Skeletal muscle cell (primary cell): ENCODE measurements at regions not wholly inside any gene's neighbourhood (a gene's known extent, or its start where the extent isn't known, plus 50 kb on each side); places are given as distances from the start of the nearest gene placed in this dataset.

ENCODE experiments used
- DNase-seq: peaks from one replicate; pipeline ENCODE4 v3.0.0-alpha.2; 2010; ENCODE audit warnings: low read depth
- H3K4me3 ChIP-seq: 2 replicates; pipeline ENCODE4 v1.5.1; 2011; ENCODE audit warnings: low read depth, mild to moderate bottlenecking, control low read depth, low read length, moderate library complexity

- no peak overlapping the region for H3K4me3 ChIP-seq
- no peak for DNase-seq
These were observed 516.9 kb upstream of the TENM4 start for GRCh38 chr11:79957702-79958101.

GRCh38 chr11:79956061-79956460 lies 515.2 kb upstream of the TENM4 start:
- H3K4me3 ChIP-seq = no peak overlapping the region

GRCh38 chr11:79953629-79954028 lies 512.8 kb upstream of the TENM4 start:
- no peak for DNase-seq

More at GRCh38 chr11:79956061-79956460, 515.2 kb upstream of the TENM4 start:
- DNase-seq = no peak

GRCh38 chr11:79950741-79951140 lies 509.9 kb upstream of the TENM4 start:
- no peak overlapping the region for H3K4me3 ChIP-seq
- no peak for DNase-seq

More at GRCh38 chr11:79953629-79954028, 512.8 kb upstream of the TENM4 start:
- no peak overlapping the region for H3K4me3 ChIP-seq

GRCh38 chr11:79950172-79950571 lies 509.3 kb upstream of the TENM4 start:
- no peak overlapping the region for H3K4me3 ChIP-seq
- DNase-seq = no peak

- no peak overlapping the region for H3K4me3 ChIP-seq
- no peak for DNase-seq
These were observed 508.7 kb upstream of the TENM4 start for GRCh38 chr11:79949574-79949973.

- DNase-seq = no peak
- no peak overlapping the region for H3K4me3 ChIP-seq
These were observed 501.8 kb upstream of the TENM4 start for GRCh38 chr11:79942646-79943045.

- DNase-seq = no peak
These were observed 501.3 kb upstream of the TENM4 start for GRCh38 chr11:79942090-79942489.

GRCh38 chr11:79940974-79941735 lies 500.3 kb upstream of the TENM4 start:
- DNase-seq = no peak

More at GRCh38 chr11:79942090-79942489, 501.3 kb upstream of the TENM4 start:
- H3K4me3 ChIP-seq = no peak overlapping the region

GRCh38 chr11:79940165-79940564 lies 499.3 kb upstream of the TENM4 start:
- no peak overlapping the region for H3K4me3 ChIP-seq
- DNase-seq = no peak

More at GRCh38 chr11:79940974-79941735, 500.3 kb upstream of the TENM4 start:
- H3K4me3 ChIP-seq = no peak overlapping the region

- DNase-seq = no peak
- no peak overlapping the region for H3K4me3 ChIP-seq
These were observed 498.3 kb upstream of the TENM4 start for GRCh38 chr11:79939111-79939510.

GRCh38 chr11:79937676-79938334 lies 497.0 kb upstream of the TENM4 start:
- H3K4me3 ChIP-seq = no peak overlapping the region
- no peak for DNase-seq

GRCh38 chr11:79932612-79933011 lies 491.8 kb upstream of the TENM4 start:
- DNase-seq = no peak
- H3K4me3 ChIP-seq = no peak overlapping the region

- DNase-seq = no peak
- H3K4me3 ChIP-seq = no peak overlapping the region
These were observed 490.9 kb upstream of the TENM4 start for GRCh38 chr11:79931692-79932091.

- H3K4me3 ChIP-seq = no peak overlapping the region
- DNase-seq = no peak
These were observed 485.9 kb upstream of the TENM4 start for GRCh38 chr11:79926707-79927106.

- H3K4me3 ChIP-seq = no peak overlapping the region
- no peak for DNase-seq
These were observed 484.7 kb upstream of the TENM4 start for GRCh38 chr11:79925570-79925969.

GRCh38 chr11:79922641-79923040 lies 481.8 kb upstream of the TENM4 start:
- no peak for DNase-seq
- no peak overlapping the region for H3K4me3 ChIP-seq

- no peak for DNase-seq
- no peak overlapping the region for H3K4me3 ChIP-seq
These were observed 479.6 kb upstream of the TENM4 start for GRCh38 chr11:79920480-79920879.

- DNase-seq = no peak
- no peak overlapping the region for H3K4me3 ChIP-seq
These were observed 478.5 kb upstream of the TENM4 start for GRCh38 chr11:79919350-79919749.

- DNase-seq = no peak
- no peak overlapping the region for H3K4me3 ChIP-seq
These were observed 478.0 kb upstream of the TENM4 start for GRCh38 chr11:79918846-79919245.

- H3K4me3 ChIP-seq = no peak overlapping the region
- no peak for DNase-seq
These were observed 465.3 kb upstream of the TENM4 start for GRCh38 chr11:79906164-79906563.
